H1 (cell line): ENCODE measurements at regions not wholly inside any gene's neighbourhood (a gene's known extent, or its start where the extent isn't known, plus 50 kb on each side); places are given as distances from the start of the nearest gene placed in this dataset.

Source experiments
- CTCF ChIA-PET: fragments of 300-600 bp; sonication (Branson Sonifier 250); formaldehyde crosslinking; loops from one replicate; lab custom pipeline; 2021; ENCODE audit not compliant: partially characterized antibody; lab: Charles Lee
- POLR2A ChIA-PET: fragments of 300-600 bp; sonication (Branson Sonifier 250); formaldehyde crosslinking; loops from one replicate; lab custom pipeline; 2021; ENCODE audit warnings: inconsistent platforms; ENCODE audit not compliant: partially characterized antibody; lab: Charles Lee
- DNase-seq, 2 experiments: peaks; one replicate each; pipeline versions ENCODE4 v3.0.0 to v3.0.0-alpha.2; 2010 to 2022; ENCODE audit warnings: low spot score in 2 of 2, low read depth in 1 of 2, mixed read lengths in 1 of 2
- FAIRE-seq: peaks from 2 replicates; lab custom pipeline; 2011; peaks lifted over from hg19 to GRCh38; lab: Jason Lieb, UNC
- H2AFZ ChIP-seq: 2 replicates; pipeline ENCODE4 v1.8.1; 2012; ENCODE audit warnings: low read length, inconsistent platforms
- H2AK5ac ChIP-seq: 2 replicates; pipeline ENCODE4 v1.6.1; 2013; ENCODE audit warnings: low read depth, low read length
- H2BK120ac ChIP-seq: replicated peaks from 2 replicates; pipeline ENCODE3; 2013; ENCODE audit warnings: low read depth, low read length, inconsistent platforms
- H2BK12ac ChIP-seq: 2 replicates; pipeline ENCODE4 v1.6.1; 2013; ENCODE audit warnings: low read depth, low read length
- H2BK15ac ChIP-seq: 2 replicates; pipeline ENCODE4 v1.6.1; 2013; ENCODE audit warnings: low read length
- H2BK20ac ChIP-seq: 2 replicates; pipeline ENCODE4 v1.6.1; 2013; ENCODE audit warnings: low read length
- H2BK5ac ChIP-seq: 2 replicates; pipeline ENCODE4 v1.6.1; 2013; ENCODE audit warnings: low read depth, low read length
- H3K14ac ChIP-seq: 2 replicates; pipeline ENCODE4 v1.6.1; 2013; ENCODE audit warnings: inconsistent platforms; ENCODE audit not compliant: insufficient read length
- H3K18ac ChIP-seq: 2 replicates; pipeline ENCODE4 v1.6.1; 2013; ENCODE audit warnings: low read length; ENCODE audit errors: extremely low read depth
- H3K23ac ChIP-seq: 2 replicates; pipeline ENCODE4 v1.6.1; 2013; ENCODE audit warnings: inconsistent platforms; ENCODE audit not compliant: insufficient read length
- H3K23me2 ChIP-seq: 2 replicates; pipeline ENCODE4 v1.6.1; 2013; ENCODE audit warnings: low read depth, low read length
- H3K27ac ChIP-seq: 2 replicates; pipeline ENCODE4 v1.6.1; 2011; ENCODE audit warnings: low read depth, low read length, inconsistent platforms
- H3K27me3 ChIP-seq, 4 experiments: replicated peaks in 1 of 4; 1 replicate in 1 of 4; 2 replicates in 3 of 4; pipeline versions ENCODE4 v1.6.1 to v1.8.1; 2011 to 2013; ENCODE audit warnings: low read length in 3 of 4, mild to moderate bottlenecking in 3 of 4, inconsistent platforms in 2 of 4, mixed read lengths in 2 of 4, moderate library complexity in 1 of 4; ENCODE audit not compliant: control insufficient read depth in 3 of 4, insufficient read depth in 3 of 4; ENCODE audit errors: extremely low read depth in 1 of 4
- H3K36me3 ChIP-seq, 4 experiments: 2 replicates each; pipeline versions ENCODE4 v1.6.1 to v1.8.1; 2011 to 2013; ENCODE audit warnings: mild to moderate bottlenecking in 4 of 4, low read length in 3 of 4, moderate library complexity in 2 of 4, control low read depth in 1 of 4, inconsistent platforms in 1 of 4; ENCODE audit not compliant: insufficient read depth in 4 of 4, control insufficient read depth in 2 of 4
- H3K4ac ChIP-seq: replicated peaks from 2 replicates; pipeline ENCODE3; 2013; ENCODE audit warnings: low read length, low read depth, mixed read lengths, inconsistent platforms; ENCODE audit not compliant: insufficient read length
- H3K4me1 ChIP-seq, 4 experiments: replicated peaks in 1 of 4; 1 replicate in 1 of 4; 2 replicates in 3 of 4; pipeline versions ENCODE4 v1.6.1 to v1.8.1; 2011 to 2013; ENCODE audit warnings: low read length in 3 of 4, inconsistent platforms in 2 of 4, mixed read lengths in 1 of 4; ENCODE audit not compliant: insufficient read depth in 4 of 4, control insufficient read depth in 3 of 4
- H3K4me2 ChIP-seq, 2 experiments: 2 replicates each; pipeline versions ENCODE4 v1.6.1 to v1.8.1; 2011 to 2013; ENCODE audit warnings: low read depth in 2 of 2, low read length in 2 of 2, control low read depth in 1 of 2, inconsistent platforms in 1 of 2, mild to moderate bottlenecking in 1 of 2; ENCODE audit not compliant: insufficient read depth in 1 of 2
- H3K4me3 ChIP-seq, 4 experiments: fragments of 200-600, 300-600 bp in 1 of 4; sonication (generic), shearing (Covaris generic), sonication (Bioruptor Twin) in 1 of 4; 2 replicates each; pipeline versions ENCODE4 v1.5.1 to v1.8.1; 2011 to 2016; ENCODE audit warnings: low read length in 4 of 4, low read depth in 3 of 4, control low read depth in 2 of 4, inconsistent platforms in 2 of 4, mild to moderate bottlenecking in 2 of 4, mixed read lengths in 1 of 4, moderate library complexity in 1 of 4; ENCODE audit not compliant: insufficient read depth in 2 of 4; ENCODE audit errors: extremely low read depth in 1 of 4
- H3K56ac ChIP-seq: replicated peaks from 2 replicates; pipeline ENCODE3; 2013; ENCODE audit warnings: low read depth, mild to moderate bottlenecking, mixed read lengths, low read length, inconsistent platforms; ENCODE audit not compliant: insufficient read length
- H3K79me1 ChIP-seq: 2 replicates; pipeline ENCODE4 v1.6.1; 2013; ENCODE audit warnings: low read depth, low read length, control low read depth
- H3K79me2 ChIP-seq, 2 experiments: 2 replicates each; pipeline versions ENCODE4 v1.6.1 to v1.8.1; 2012 to 2013; ENCODE audit warnings: low read length in 2 of 2, mild to moderate bottlenecking in 2 of 2, inconsistent platforms in 1 of 2; ENCODE audit not compliant: insufficient read depth in 2 of 2, control insufficient read depth in 1 of 2
- H3K9ac ChIP-seq, 4 experiments: replicated peaks in 1 of 4; 1 replicate in 1 of 4; 2 replicates in 3 of 4; pipeline versions ENCODE4 v1.6.1 to v1.8.1; 2011 to 2013; ENCODE audit warnings: low read depth in 3 of 4, low read length in 3 of 4, control low read depth in 2 of 4, mild to moderate bottlenecking in 2 of 4, moderate library complexity in 2 of 4, inconsistent platforms in 1 of 4; ENCODE audit errors: extremely low read depth in 1 of 4
- H3K9me3 ChIP-seq, 2 experiments: 2 replicates each; pipeline versions ENCODE4 v1.6.1 to v1.8.1; 2012 to 2013; ENCODE audit warnings: mild to moderate bottlenecking in 2 of 2, moderate library complexity in 2 of 2, control low read depth in 1 of 2, inconsistent platforms in 1 of 2, low read depth in 1 of 2, low read length in 1 of 2, mixed read lengths in 1 of 2; ENCODE audit not compliant: insufficient read depth in 2 of 2
- H4K20me1 ChIP-seq, 2 experiments: replicated peaks in 1 of 2; 2 replicates each; pipeline versions ENCODE3 to v1.8.1; 2011 to 2013; ENCODE audit warnings: inconsistent platforms in 2 of 2, low read length in 2 of 2, mild to moderate bottlenecking in 1 of 2; ENCODE audit not compliant: insufficient read depth in 2 of 2, control insufficient read depth in 1 of 2
- H4K5ac ChIP-seq: 2 replicates; pipeline ENCODE4 v1.6.1; 2013; ENCODE audit warnings: low read length, low read depth, mixed read lengths, inconsistent platforms; ENCODE audit not compliant: insufficient read length
- H4K8ac ChIP-seq: 2 replicates; pipeline ENCODE4 v1.8.0; 2013; ENCODE audit warnings: mild to moderate bottlenecking, moderate library complexity, low read length, inconsistent platforms; ENCODE audit not compliant: insufficient read depth; ENCODE audit errors: extremely low read depth
- H4K91ac ChIP-seq: replicated peaks from 2 replicates; pipeline ENCODE3; 2013; ENCODE audit warnings: low read length, mixed read lengths, inconsistent platforms; ENCODE audit not compliant: insufficient read length
- CBX5 ChIP-seq: fragments of 300-800, 300-1000 bp; sonication (generic); IDR thresholded peaks from 2 replicates; pipeline ENCODE4 v1.7.1; 2016; ENCODE audit warnings: antibody characterized with exemption, low read length, low read depth
- CHD2 ChIP-seq: IDR thresholded peaks from 2 replicates; pipeline ENCODE4 v1.6.1; 2012; ENCODE audit warnings: low read length, improper control_type of control experiment
- CREB1 ChIP-seq: IDR thresholded peaks from 2 replicates; pipeline ENCODE4 v1.6.1; 2012; ENCODE audit warnings: inconsistent platforms
- CTCF ChIP-seq, 3 experiments: IDR thresholded peaks; 1 replicate in 2 of 3; 2 replicates in 1 of 3; pipeline versions ENCODE4 v1.5.1 to v1.6.1; 2011; ENCODE audit warnings: low read length in 3 of 3, mild to moderate bottlenecking in 3 of 3, inconsistent platforms in 2 of 3, low read depth in 1 of 3, moderate library complexity in 1 of 3; ENCODE audit not compliant: insufficient read depth in 1 of 3; ENCODE audit errors: control extremely low read depth in 1 of 3
- EZH2 ChIP-seq: fragments of 200-600 bp; sonication (generic); IDR thresholded peaks from 2 replicates; pipeline ENCODE4 v1.7.1; 2012; ENCODE audit warnings: low read depth, mild to moderate bottlenecking, moderate library complexity, low read length, inconsistent platforms; ENCODE audit not compliant: severe bottlenecking
- KDM4A ChIP-seq: IDR thresholded peaks from one replicate; pipeline ENCODE4 v1.7.1; 2012; ENCODE audit warnings: low read depth, mild to moderate bottlenecking, moderate library complexity, low read length, inconsistent platforms; ENCODE audit not compliant: severe bottlenecking
- NANOG ChIP-seq: IDR thresholded peaks from 2 replicates; pipeline ENCODE4 v1.6.1; 2011; ENCODE audit warnings: low read length, low read depth, mild to moderate bottlenecking, inconsistent platforms; ENCODE audit not compliant: insufficient read depth, poor library complexity, severe bottlenecking
- RBBP5 ChIP-seq: IDR thresholded peaks from 2 replicates; pipeline ENCODE4 v1.7.1; 2012; ENCODE audit warnings: low read depth, mild to moderate bottlenecking, inconsistent platforms, low read length, moderate library complexity, borderline replicate concordance
- RFX5 ChIP-seq: IDR thresholded peaks from 2 replicates; pipeline ENCODE4 v1.6.1; 2011; ENCODE audit warnings: low read depth, low read length, improper control_type of control experiment, borderline replicate concordance
- SAP30 ChIP-seq: fragments of 300-600 bp; sonication (generic); IDR thresholded peaks from 2 replicates; pipeline ENCODE4 v1.7.1; 2012; ENCODE audit warnings: low read length, moderate library complexity, mild to moderate bottlenecking, inconsistent platforms; ENCODE audit not compliant: insufficient read depth, insufficient replicate concordance
- TBP ChIP-seq: IDR thresholded peaks from 2 replicates; pipeline ENCODE4 v1.6.1; 2011; ENCODE audit warnings: low read depth, low read length, improper control_type of control experiment
- YY1 ChIP-seq: IDR thresholded peaks from 2 replicates; pipeline ENCODE4 v1.6.1; 2011; ENCODE audit warnings: low read depth, mild to moderate bottlenecking, low read length
- WGBS, 2 experiments: shearing (Covaris generic) in 1 of 2; methylation state at CpG; one replicate each; pipeline versions ENCODE4 v1.1.6 to v1.1.7; 2013 to 2015; ENCODE audit warnings: low lambda C conversion rate in 2 of 2, mixed read lengths in 2 of 2, inconsistent platforms in 1 of 2, low coverage in 1 of 2, missing lambda C conversion rate in 1 of 2; ENCODE audit not compliant: insufficient replicate concordance in 2 of 2, insufficient coverage in 1 of 2, insufficient read length in 1 of 2; ENCODE audit errors: extremely low coverage in 1 of 2, missing lambda C conversion rate in 1 of 2; 5-methylcytosine and 5-hydroxymethylcytosine counted together

DNA sequence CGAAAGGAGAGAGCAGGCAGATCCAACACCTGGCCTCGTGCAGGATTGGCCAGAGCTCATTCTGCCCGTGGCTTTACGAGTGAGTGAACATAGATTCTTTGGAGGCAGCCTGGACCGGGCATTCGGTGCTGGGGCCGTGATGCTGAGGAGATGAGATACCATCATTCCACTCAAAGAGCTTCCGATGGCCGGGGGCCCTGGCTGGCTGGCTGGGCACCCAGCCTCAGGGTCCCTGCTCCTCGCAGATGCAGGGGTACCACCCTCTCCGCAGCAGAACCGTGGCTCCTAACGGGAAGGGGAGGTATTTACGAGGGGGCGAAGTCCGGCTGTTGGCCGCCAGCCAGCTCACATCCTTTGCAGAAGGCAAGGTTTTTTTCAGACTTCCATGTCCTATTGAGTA, 66.1 kb upstream of the FOXF1 start:
- Histone ChIP-seq H3K27ac (no peak overlapping the region), H2AFZ (no peak overlapping the region; the same call in 1 of the 2 replicates), H3K9me3 (peaks cover 0 to 2% of the 10 kb centered on the region in 2 experiments; a peak in 1 of 4 replicates), H4K5ac (no peak overlapping the region), H4K8ac (no peak overlapping the region), H4K91ac (no peak overlapping the region), H3K4me3 (no peak overlapping the region), H3K18ac (no peak overlapping the region), H3K79me1 (no peaks in the 10 kb centered on the region), H3K4me1 (no peaks in the 10 kb centered on the region), H3K36me3 (no peaks in the 10 kb centered on the region), H3K4ac (no peak overlapping the region), H3K27me3 (no peaks in the 10 kb centered on the region), H4K20me1 (peaks cover 0 to 2% of the 10 kb centered on the region in 2 experiments), H3K23me2 (0 out of 2 replicates have a peak, but pooled peaks cover 5% of the 10 kb centered on the region), H2BK12ac (no peak overlapping the region), H2BK20ac (no peak overlapping the region), H3K14ac (no peak overlapping the region), H2BK120ac (no peak overlapping the region), H3K79me2 (no peaks in the 10 kb centered on the region), H3K9ac (no peak overlapping the region), H2BK15ac (no peak overlapping the region), H2BK5ac (no peak overlapping the region), H2AK5ac (no peak overlapping the region), H3K23ac (no peak overlapping the region), H3K4me2 (no peak overlapping the region), H3K56ac (no peak overlapping the region)
- no peak for FAIRE-seq
- ChIA-PET POLR2A (no interaction called here), CTCF (interaction anchor here (0.7 to 1.6 kb wide), 3 partner anchors 8 to 400 kb away, joined by 3 read pairs; no protein-coding TSS in a partner anchor)
- no peak for DNase-seq
- 87% methylated on average over 17 of the region's 17 CpGs; no CpG with 5 or more reads in 1 of the 2 experiments for WGBS, 2 experiments
- TF ChIP-seq CHD2: no peak
- TF ChIP-seq TBP: no peak
- no peak for TF ChIP-seq EZH2
- TF ChIP-seq NANOG: no peak
- no peak for TF ChIP-seq RBBP5
- no peak for TF ChIP-seq CREB1
- no peak for TF ChIP-seq CBX5
- TF ChIP-seq RFX5: no peak
- TF ChIP-seq KDM4A: no peak
- no peak for TF ChIP-seq YY1
- TF ChIP-seq SAP30: no peak
- no peak for TF ChIP-seq CTCF (IDR thresholded peaks at IDR 0.05; ENCODE audit: control extremely low read depth in 1 of 3, insufficient read depth in 1 of 3, low read depth in 1 of 3, low read length in 3 of 3)
